Activated naive CD4-positive, alpha-beta T cell treated with anti-CD3 and anti-CD28 coated beads, Interleukin-2, amount 50 U/mL, for 72 hours (primary cell): ENCODE measurements at regions not wholly inside any gene's neighbourhood (a gene's known extent, or its start where the extent isn't known, plus 50 kb on each side); places are given as distances from the start of the nearest gene placed in this dataset.
"Not testable (repeated sequence)": the region's sequence is repeated elsewhere in the genome, so short reads cannot be mapped to it uniquely, and the experiment has no call there.

ENCODE experiments used
- ATAC-seq, 2 donors: fragments of 150-1000 bp; cut with Tn5 transposase; 2 replicates each; pipeline ENCODE4 v1.10.0; 2021; ENCODE audit warnings: mild to moderate bottlenecking in 2 of 2, moderate library complexity in 2 of 2
- DNase-seq, 2 donors: peaks; one replicate each; pipeline ENCODE4 v3.0.0; 2021 to 2022; ENCODE audit warnings: low spot score in 2 of 2
- H3K27ac Mint-ChIP-seq, 2 donors: one replicate each; pipeline ENCODE4 v1.8.0; 2022; ENCODE audit warnings: mild to moderate bottlenecking in 2 of 2, mixed read lengths in 2 of 2
- H3K36me3 Mint-ChIP-seq, 2 donors: one replicate each; pipeline ENCODE4 v1.8.0; 2022; ENCODE audit warnings: mixed read lengths in 2 of 2
- H3K9me3 Mint-ChIP-seq, 2 donors: one replicate each; pipeline ENCODE4 v1.8.0; 2022; ENCODE audit warnings: mixed read lengths in 2 of 2

DNA sequence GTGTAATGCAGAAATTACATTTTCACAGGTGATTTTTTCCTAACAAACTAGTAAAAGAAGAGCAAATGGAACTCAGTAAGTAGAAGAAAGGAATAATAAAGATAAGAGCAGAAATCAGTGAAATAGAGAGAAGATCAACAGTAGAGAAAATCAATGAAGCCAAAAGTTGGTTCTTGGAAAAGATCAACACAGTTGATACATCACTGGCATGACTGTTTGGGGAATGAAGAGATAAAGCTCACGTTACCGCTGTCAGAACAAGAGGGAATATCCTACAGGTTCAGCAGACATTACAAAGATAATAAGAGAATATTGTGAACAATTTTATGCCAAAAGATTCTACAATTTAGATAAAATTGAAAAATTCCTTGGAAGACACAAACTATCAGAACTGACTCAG, 146.4 kb downstream of the ACTR3B start:
- H3K36me3 Mint-ChIP-seq, result no peaks in the 10 kb centered on the region
- H3K27ac Mint-ChIP-seq, result no peak overlapping the region
- no peaks in the 10 kb centered on the region for H3K9me3 Mint-ChIP-seq
- DNase-seq (no peak), ATAC-seq (no peak)

DNA sequence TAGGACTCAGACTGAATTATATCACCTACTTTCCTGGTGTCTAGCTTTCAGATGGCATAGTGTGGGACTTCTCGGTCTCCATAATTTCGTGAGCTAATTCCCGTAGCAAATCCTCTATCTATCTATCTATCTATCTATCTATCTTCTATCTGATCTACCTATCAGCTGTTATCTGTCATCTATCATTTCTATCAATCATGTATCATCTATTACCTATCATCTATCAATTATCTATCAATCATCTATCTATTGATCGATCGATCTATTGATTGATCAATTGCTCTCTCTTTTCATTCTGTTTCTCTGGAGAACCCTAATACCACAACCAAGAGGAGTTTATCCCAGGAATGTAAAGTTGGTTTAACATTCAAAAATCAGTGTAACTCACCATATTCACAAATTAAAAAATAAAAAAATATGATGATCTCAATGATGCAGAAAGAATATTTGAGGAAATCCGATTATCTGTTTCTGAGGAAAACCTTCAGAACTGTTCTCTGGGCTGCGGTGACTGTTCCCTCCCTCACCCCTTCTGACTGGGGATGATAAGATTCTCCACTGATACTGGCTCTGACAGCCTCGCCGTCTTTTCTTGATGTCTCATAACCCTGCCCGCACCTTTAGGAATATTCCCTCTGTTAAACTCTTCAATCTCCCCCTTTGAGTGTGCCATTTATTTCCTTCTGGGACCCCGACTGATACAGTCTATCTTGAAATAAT, 147.7 kb downstream of the ACTR3B start:
- Mint-ChIP-seq H3K9me3 (no peaks in the 10 kb centered on the region), H3K36me3 (no peaks in the 10 kb centered on the region), H3K27ac (no peak overlapping the region)
- DNase-seq, result no peak
- no peak for ATAC-seq

DNA sequence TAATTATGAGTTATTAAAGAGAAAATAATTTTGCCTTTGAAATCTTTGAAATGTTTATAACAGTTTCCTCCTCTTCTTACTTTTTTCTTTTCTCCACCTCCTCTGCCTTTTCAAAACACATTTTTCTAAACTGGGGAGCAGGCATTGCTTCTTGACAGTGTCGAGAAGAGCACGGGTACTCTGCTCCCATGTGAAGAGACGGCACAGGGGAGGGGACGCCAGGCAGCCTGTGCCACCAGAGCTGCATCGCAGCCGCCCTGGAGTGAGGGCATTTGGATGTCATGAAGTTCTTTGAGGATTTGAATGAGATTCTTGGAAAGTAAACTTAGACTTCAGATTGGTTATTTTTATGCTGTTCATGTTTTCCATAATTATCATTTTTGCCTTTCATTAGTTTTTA, 149.7 kb downstream of the ACTR3B start:
- no peak overlapping the region for H3K27ac Mint-ChIP-seq
- no peak for DNase-seq
- no peaks in the 10 kb centered on the region for H3K36me3 Mint-ChIP-seq
- no peak for ATAC-seq
- H3K9me3 Mint-ChIP-seq, result no peaks in the 10 kb centered on the region

DNA sequence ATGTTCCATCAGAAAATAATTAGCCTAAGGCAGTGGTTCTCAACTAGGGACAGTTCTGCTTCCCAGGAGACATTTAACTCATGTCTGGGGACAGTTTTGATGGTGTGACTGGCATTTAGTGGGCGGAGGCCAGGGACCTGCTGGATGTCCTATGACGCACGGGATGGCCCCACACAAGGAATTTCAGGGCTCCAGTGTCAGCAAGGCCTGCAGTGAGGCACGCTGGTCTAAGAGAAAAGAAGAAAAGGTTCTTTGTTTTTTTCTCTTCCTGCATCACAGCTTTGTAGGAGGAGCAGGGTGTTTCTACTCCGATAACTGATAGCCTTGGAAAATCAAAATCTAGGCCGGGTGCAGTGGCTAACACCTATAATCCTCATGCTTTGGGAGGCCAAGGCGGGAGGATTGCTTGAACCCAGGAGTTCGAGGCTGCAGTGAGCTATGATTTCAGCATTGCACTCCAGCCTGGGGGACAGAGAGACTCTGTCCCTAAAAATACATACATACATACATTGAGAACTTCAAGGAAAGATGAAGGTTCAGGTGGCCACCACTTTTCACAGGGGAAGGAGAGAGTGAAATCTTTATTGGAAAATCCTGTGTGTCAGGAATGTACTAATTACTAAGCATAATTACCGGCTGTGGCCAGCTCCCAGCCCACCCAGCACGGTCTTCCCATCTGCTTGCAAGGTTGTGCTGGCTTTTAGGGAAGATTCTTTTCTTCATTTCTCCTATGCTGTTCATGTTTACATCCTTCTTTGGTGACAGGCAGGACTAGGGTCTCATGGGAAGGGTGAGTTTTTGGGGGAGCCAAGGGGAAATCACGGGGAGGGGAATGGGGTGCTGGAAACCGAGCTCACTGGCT, 150.4 kb downstream of the ACTR3B start:
- Mint-ChIP-seq H3K9me3 (no peaks in the 10 kb centered on the region), H3K36me3 (no peaks in the 10 kb centered on the region), H3K27ac (no peak overlapping the region)
- DNase-seq, result no peak
- ATAC-seq, result no peak

DNA sequence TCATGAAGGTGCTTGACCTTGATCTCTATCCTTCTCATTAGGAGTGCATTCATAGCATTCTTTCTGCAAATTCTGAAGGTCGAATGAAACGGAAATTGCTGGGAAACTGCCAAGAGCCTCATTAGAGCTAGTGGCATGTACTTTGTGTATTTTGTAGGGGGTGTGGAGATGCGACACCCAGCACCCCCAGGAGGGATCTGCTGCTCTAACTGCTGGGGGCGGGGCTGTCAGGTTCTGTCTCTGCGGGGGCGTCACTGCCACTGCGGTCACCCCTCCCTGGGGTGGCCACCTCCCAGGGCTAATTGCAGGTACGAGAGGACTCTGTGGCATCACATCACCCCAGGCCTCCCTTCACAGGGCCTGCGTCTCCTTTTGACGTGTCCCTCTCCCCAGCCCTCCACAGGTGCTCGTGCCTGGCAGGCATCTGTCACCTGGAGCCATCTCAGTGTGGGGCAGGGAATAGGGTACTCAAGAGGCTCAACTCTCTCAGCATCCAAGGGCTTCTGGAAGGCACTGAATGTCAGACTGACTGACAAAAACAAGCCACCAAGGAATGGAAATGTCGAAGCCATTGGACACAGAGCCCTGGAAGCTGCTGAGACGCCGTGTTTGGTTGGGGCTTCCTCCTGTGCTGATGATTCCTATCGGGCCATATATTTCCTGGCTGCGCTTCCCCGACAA, 151.1 kb downstream of the ACTR3B start:
- ATAC-seq (no peak), DNase-seq (no peak)

DNA sequence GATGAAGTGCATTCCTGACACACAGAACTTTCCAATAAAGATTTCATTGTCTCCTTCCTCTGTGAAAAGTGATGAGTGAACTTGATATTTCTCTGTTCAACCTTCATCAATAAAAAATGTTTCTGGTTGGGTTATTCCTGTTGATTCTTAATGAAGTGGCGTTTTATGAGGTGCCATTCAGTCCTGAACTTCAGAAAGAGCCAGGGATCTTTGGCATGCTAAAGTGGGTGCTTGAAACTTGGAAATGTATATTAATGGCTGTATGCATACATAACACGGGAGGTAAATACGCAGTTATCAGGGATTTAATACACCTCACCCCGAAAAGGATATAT, 151.6 kb downstream of the ACTR3B start:
- Mint-ChIP-seq H3K9me3 (no peaks in the 10 kb centered on the region), H3K36me3 (no peaks in the 10 kb centered on the region), H3K27ac (no peak overlapping the region)
- ATAC-seq (no peak), DNase-seq (no peak)

More for the DNA sequence above, 151.1 kb downstream of the ACTR3B start:
- Mint-ChIP-seq H3K36me3 (no peaks in the 10 kb centered on the region), H3K9me3 (no peaks in the 10 kb centered on the region), H3K27ac (no peak overlapping the region)

DNA sequence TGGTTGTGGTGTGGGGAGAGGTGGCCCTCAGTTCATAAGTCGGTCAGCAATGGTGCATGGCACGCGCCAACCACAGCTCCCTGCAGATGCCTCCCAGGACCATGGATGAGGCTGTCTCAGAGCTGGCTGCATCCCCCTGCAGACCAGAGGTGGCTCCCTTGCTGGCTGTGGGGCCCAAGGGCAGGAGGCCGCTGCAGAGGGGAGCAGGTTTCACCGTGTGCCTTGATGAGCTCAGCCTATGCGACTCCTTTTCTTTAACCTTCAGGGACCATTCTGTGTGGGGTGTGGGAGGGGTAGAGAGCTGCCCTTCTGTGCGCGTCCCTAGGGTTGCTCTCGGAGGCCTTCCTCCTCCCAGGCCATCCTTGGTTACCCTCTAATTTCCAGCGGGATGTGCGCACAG, 152.4 kb downstream of the ACTR3B start:
- Mint-ChIP-seq H3K9me3 (no peaks in the 10 kb centered on the region), H3K36me3 (no peaks in the 10 kb centered on the region), H3K27ac (no peak overlapping the region)
- DNase-seq (no peak), ATAC-seq (no peak)

DNA sequence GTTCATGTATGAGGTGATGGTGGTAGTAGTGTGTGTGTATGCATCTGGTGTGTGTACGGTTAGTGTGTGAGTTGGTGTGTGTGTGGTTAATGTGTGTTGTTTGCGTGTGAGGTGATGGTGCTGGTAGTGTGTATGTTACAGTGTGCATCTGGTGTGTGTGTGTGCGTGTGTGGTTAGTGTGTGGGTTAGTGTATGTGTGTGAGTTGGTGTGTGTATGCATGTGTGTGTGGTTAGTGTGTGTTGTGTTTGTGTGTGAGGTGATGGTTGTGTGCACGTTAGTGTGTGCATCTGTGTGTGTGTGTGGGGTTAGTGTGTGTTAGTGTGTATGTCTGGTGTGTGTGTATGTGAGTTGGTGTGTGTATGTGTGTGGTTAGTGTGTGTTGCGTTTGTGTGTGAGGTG, 153.0 kb downstream of the ACTR3B start:
- no peaks in the 10 kb centered on the region for H3K9me3 Mint-ChIP-seq
- DNase-seq (no peak), ATAC-seq (no peak)
- H3K27ac Mint-ChIP-seq, result no peak overlapping the region
- no peaks in the 10 kb centered on the region for H3K36me3 Mint-ChIP-seq

DNA sequence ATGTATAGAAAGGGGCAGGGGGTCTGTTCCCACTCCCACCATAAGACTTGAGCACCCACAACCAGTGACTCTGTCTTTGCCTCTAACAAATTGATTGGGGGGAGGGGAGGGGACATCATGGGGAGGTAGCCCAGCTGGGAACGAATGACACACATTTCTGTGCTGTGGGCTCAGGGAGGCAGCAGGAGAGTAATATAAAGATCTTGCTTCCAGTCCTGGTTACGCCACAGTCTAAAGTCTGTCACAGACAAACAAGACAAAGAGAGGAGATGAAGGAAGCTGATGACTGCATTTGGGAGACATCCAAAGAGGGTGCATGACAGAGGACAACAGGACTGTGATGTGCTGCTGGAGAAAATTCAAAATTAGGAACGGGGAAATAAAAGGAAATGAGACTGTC, 153.9 kb downstream of the ACTR3B start:
- H3K27ac Mint-ChIP-seq, result no peak overlapping the region
- DNase-seq (no peak), ATAC-seq (no peak)
- no peaks in the 10 kb centered on the region for H3K36me3 Mint-ChIP-seq
- no peaks in the 10 kb centered on the region for H3K9me3 Mint-ChIP-seq

DNA sequence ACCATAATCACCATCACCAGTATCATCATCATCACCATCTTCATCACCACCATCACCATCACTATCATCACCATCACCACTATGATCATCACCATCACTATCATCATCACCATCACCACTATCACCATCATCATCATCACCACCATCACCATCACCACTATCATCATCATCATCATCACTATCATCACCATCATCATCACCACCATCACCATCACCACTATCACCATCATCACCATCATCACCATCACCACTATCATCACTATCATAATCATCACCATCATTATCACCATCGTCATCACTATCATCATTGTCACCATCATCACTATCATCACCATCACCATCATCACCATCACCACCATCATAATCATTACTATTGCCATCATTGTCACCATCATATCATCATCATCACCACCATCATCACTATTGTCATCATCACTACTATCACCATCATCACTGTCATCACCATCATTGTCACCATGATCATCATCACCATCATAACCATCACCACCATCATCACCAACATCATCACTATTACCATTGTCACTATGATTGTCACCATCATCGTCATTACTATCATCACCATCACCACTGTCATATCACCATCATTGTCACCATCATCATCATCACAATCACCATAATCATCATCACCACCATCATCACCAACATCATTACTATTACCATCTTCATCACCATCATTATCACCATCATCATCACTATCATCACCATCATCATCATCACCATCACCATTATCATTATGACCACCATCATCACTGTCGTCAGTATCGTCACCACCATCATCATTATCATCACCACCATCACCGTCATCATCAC, 154.7 kb downstream of the ACTR3B start:
- ATAC-seq (no peak), DNase-seq (no peak)
- Mint-ChIP-seq H3K36me3 (no peaks in the 10 kb centered on the region), H3K27ac (no peak overlapping the region), H3K9me3 (no peaks in the 10 kb centered on the region)

DNA sequence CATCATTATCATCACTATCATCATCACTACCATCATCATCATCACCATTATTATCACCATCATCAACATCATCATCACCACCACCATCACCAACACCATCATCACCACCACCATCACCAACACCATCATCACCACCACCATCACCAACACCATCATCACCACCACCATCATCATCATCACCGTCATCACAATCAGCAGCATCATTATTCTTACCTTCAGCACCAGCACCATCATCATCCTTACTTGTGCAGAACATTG, 155.2 kb downstream of the ACTR3B start:
- not testable (repeated sequence) for H3K36me3 Mint-ChIP-seq, H3K9me3 Mint-ChIP-seq

DNA sequence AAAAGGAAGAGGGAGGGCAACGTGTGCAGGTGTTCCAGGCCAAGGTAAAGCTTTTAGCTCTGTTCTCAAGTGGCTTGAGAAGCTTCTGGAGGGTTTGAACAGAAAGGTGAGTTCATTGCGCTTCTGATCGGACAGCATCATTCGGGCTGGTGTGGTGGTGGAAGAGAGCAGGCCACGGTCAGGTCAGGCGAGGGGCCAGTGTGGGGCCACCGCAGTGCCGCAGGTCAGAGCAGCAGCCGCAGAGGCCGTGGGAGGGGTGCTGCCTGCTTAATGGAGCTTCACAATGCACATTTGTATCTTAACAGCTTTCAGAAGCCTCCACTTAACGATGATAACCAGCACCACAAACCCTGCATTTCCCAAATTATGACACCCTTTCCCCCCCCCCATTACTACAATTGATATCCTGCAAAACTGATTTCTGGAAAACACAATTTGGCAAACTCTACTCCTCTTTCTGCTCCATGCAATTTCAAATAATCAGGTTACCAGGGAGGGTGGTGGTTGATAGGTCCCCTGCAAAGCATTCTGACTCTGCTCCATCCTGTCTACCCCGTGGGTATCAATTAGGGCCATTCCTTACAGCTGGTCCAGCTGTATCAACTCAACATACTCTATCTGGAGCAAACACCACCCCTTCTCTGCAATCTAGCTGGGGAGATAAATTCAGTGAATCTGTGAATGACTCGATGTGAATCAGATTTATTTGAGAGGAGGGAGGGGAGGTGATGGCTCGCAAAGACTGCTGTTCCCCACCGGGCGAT, 162.9 kb downstream of the ACTR3B start:
- peaks cover 18% of the 10 kb centered on the region in 2 donors for H3K36me3 Mint-ChIP-seq
- H3K27ac Mint-ChIP-seq, result no peak overlapping the region
- no peak for ATAC-seq
- DNase-seq, result no peak
- H3K9me3 Mint-ChIP-seq, result peaks cover 13 to 18% of the 10 kb centered on the region in 2 donors

More for the DNA sequence above, 155.2 kb downstream of the ACTR3B start:
- H3K27ac Mint-ChIP-seq, ATAC-seq, DNase-seq: not testable (repeated sequence)

DNA sequence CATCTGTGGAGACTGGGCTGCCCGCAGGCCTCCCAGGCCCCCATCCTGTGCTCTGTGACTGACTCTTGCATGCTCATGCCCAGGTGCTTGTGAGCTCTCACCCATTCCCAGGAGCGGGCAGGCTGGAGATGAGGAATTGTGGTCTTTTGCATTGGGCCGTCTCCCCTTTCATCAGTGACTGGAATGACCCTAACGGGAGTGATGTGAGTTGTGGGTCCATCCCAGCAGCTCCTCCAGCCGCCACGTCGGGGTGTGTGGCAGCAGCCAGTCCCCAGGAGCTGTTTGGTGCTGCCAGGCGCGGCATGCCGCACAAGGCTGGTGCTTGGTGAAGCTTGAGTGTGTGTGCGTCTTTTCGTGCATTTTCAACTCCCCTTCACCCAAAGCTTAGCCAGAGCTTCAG, 164.2 kb downstream of the ACTR3B start:
- no peak for DNase-seq
- no peak overlapping the region for H3K27ac Mint-ChIP-seq
- peaks cover 18% of the 10 kb centered on the region in 2 donors for H3K36me3 Mint-ChIP-seq
- peaks cover 13 to 18% of the 10 kb centered on the region in 2 donors for H3K9me3 Mint-ChIP-seq
- no peak for ATAC-seq

DNA sequence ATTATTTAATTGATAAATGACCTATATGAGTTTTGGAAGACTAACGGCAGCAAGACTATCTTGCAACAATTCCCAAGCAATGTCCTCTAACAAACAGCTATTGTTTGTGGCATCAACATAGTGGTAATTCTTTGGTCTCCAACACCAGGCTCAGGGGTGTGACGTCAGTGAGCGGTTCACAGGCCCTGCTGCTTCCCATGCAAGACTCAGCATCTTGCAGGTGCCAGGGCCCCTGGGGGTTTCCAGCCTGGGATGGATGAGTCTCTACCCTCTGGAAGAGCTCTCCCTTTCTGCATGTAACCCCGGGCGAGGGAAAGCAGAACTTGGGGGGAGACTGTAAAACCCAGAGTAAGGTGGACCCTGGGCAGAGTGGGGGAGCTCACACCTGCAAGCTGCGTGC, 164.7 kb downstream of the ACTR3B start:
- Mint-ChIP-seq H3K27ac (no peak overlapping the region), H3K36me3 (peaks cover 18% of the 10 kb centered on the region in 2 donors), H3K9me3 (peaks cover 16 to 21% of the 10 kb centered on the region in 2 donors)
- no peak for DNase-seq
- no peak for ATAC-seq

DNA sequence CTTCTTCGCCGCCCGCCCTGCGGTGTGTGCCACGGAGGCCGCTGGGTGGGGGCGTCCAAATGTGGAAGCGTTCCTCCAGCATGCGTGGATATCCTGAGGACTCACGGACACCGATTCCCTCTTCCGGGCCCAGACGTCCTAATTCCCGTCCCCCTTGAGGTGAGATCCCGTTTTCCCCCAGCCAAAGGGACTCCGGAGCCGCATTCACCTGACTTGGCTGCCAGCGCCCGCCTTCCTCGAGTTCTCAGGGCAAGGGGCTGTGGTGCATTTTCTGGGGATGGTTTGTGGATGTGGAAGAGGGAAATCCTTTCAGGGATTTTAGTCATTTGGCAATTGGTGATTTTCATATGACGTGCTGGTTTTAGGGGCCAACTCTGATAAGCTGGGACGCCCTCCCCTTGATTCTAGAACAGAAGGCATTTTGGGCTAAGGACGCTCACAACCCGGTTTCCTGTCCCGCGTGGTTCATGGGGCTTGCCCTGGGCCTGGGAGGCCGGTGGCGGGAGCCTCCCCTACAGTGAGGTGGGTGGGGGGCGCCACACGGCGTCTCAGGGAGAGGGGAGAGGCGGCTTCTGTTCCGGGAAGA, 165.4 kb downstream of the ACTR3B start:
- peaks cover 14 to 24% of the 10 kb centered on the region in 2 donors for H3K9me3 Mint-ChIP-seq
- H3K36me3 Mint-ChIP-seq, result peaks cover 16% of the 10 kb centered on the region in 2 donors
- no peak overlapping the region for H3K27ac Mint-ChIP-seq
- ATAC-seq (no peak), DNase-seq (no peak)
